Tibial nerve (tissue), 4 donors: ENCODE measurements at regions not wholly inside any gene's neighbourhood (a gene's known extent, or its start where the extent isn't known, plus 50 kb on each side); places are given as distances from the start of the nearest gene placed in this dataset.

Source experiments
- CTCF ChIP-seq, 5 experiments: fragments of 200-600 bp in 3 of 5; fragments of 450-650 bp in 2 of 5; sonication (generic) in 3 of 5; IDR thresholded peaks; one replicate each; pipeline ENCODE4 v1.5.1; 2016 to 2019; ENCODE audit warnings: antibody characterized with exemption in 5 of 5, mild to moderate bottlenecking in 3 of 5, moderate library complexity in 2 of 5
- EP300 ChIP-seq, 2 donors: sonication (generic); formaldehyde crosslinking; IDR thresholded peaks; one replicate each; pipeline ENCODE4 v1.6.1; 2017; ENCODE audit warnings: antibody characterized with exemption in 2 of 2, mild to moderate bottlenecking in 1 of 2
- POLR2A ChIP-seq, 2 donors: fragments of 450-650 bp; IDR thresholded peaks; one replicate each; pipeline ENCODE4 v1.6.1; 2017; ENCODE audit warnings: antibody characterized with exemption in 2 of 2, mild to moderate bottlenecking in 2 of 2, moderate library complexity in 2 of 2

- TF ChIP-seq POLR2A (IDR thresholded peaks at IDR 0.05) (no peak), CTCF (IDR thresholded peaks at IDR 0.05) (no peak), EP300 (IDR thresholded peaks at IDR 0.05) (no peak)
These were observed 71.4 kb upstream of the GRK3 start for GRCh38 chr22:25492841-25493734.
